ENCODE measurements at regions not wholly inside any gene's neighbourhood (a gene's known extent, or its start where the extent isn't known, plus 50 kb on each side); places are given as distances from the start of the nearest gene placed in this dataset.

- DNase-seq = no peak
These were observed 383.7 kb upstream of the SLC14A2 start for GRCh38 chr18:45231617-45232016.

- no peak for DNase-seq
These were observed 383.2 kb upstream of the SLC14A2 start for GRCh38 chr18:45232061-45232460.

DNA sequence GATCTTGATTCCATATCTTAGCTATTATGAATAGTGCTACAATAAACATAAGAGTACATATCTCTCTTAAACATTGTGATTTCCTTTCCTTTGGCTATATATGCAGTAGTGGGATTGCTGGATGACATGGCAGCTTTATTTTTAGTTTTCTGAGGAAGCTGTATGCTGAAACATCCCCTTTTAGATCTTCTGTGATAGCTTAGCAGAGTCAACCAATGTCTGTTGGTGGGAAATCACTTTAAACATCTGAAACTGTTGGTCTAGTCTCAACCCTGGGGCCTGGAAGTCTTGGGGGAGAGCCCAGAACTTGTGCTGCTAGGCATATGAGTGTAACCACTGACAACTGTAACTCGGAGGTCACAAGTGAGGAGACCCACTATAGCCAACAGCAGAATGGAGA lies 378.6 kb upstream of the SLC14A2 start:
- no peak for DNase-seq

GRCh38 chr18:45237343-45238098 lies 377.8 kb upstream of the SLC14A2 start:
- DNase-seq = no peak

GRCh38 chr18:45241271-45241670 lies 374.0 kb upstream of the SLC14A2 start:
- DNase-seq = no peak

- no peak for DNase-seq
These were observed 373.2 kb upstream of the SLC14A2 start for GRCh38 chr18:45241982-45242565.

DNA sequence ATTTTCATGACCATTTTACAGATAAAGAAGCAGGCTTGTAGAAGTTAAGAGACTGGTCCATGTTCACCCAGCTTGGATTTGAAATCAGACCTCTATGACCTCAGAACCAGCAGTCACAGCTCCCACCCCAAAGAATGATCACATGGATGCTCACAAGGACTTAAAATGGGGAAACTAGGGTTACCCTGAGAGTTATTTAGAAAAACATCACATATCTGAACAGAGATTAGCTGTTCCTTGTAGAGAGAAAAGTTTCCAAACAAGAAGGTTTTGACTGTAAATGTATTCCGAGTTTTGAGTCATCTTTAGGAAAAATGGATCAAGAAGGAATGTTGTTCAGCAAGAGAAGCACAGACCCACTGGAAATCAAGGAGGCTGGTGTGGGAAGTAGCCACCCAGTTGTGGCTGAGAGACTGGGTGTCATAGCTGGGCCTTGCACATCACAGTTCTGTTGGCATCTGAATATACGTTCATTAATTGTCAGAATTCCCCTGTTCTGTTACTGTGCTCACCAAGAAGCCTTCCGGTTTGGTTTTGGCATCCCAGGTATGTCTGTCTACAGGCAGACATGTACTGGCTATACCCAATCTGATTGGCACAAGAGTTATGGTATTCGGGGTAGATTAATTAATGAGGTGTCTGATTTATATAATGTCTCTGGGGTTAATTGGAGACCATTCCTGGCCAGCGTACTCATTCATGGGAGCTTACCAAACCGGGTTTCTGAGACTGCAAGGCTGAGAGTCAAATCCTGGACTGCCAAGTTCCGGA lies 371.8 kb upstream of the SLC14A2 start:
- no peak for DNase-seq

- no peak for DNase-seq
These were observed 370.2 kb upstream of the SLC14A2 start for GRCh38 chr18:45245091-45245511.

GRCh38 chr18:45248240-45248903 lies 366.9 kb upstream of the SLC14A2 start:
- DNase-seq = no peak

DNA sequence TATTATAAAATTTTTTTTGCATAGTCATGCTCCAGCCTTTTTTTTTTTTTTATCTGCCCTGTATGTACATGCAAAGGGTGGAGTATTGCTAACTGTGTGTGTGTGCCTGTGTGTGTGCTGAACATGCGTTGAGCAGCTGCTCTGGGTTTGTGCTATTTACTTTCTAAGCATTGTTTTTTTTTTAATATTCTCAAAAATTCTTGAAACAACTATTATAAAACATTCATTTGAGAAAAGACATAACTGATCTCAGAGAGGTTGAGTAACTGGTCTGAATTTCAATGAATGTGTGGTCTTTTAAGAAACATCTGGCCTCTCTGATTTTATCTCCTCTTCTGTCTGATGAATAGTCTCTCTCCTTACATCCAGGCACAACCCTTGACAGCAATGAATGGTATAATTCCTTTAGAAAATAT lies 366.0 kb upstream of the SLC14A2 start:
- no peak for DNase-seq

DNA sequence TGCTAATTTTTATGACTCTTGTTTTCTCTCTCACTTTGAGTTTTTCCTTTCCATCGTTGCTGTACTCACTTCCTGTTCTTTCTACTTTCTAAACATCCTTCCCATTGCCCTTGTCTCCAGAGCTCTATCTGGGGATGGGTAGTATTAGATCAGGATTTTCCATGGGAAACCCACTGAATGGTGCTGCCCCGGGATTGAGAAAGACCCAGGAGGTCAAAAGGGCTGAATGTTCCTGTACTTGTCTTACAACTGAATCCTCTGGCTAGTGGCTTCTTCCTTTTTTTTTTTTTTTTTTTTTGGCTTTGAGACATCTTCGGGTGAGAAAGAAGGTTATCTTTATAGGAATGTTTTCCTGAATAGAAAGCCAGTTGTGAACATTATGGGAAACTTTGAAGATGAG lies 364.8 kb upstream of the SLC14A2 start:
- DNase-seq = no peak

DNA sequence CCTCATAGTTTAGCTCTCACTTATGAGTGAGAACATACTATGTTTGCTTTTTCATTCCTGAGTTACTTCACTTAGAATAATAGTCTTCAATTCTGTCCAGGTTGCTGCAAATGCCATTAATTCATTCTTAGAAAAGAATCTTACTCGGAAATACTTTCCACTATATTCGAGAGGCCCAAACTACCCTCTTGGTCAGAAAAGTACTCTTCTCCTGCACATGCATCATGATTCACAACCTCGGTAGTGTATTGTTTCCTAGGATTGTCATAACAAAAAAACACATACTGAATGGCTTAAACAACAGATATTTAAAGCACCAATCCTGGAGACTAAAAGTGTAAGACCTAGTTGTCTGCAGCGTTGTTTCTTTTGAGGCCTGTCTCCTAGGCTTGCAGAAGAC lies 364.0 kb upstream of the SLC14A2 start:
- no peak for DNase-seq

GRCh38 chr18:45252474-45252873 lies 362.8 kb upstream of the SLC14A2 start:
- DNase-seq = no peak

DNA sequence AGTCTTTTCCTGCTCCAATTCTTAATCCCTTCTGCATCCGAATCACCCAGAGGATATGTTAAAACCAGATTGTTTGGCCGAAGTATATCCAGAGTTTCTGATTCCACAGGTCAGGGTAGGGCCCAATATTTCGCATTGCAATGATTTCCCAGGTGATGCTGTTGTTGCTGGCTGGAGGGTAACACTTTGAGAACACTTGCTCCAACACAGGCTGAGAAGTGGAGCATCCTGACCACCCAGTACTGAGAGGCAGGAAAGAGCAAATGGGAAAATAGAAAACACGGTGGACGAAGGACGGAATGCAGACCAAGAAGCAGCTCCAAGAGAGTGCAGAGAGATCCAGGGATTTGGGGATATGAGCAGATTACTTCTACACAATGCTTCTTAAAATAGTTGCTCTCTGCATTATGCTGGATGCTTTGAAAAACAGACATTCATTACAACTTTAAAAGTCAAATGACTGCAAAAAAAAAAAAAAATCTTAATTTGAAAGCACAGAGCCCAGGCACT lies 362.2 kb upstream of the SLC14A2 start:
- DNase-seq = no peak

- no peak for DNase-seq
These were observed 361.1 kb upstream of the SLC14A2 start for GRCh38 chr18:45253973-45254708.

GRCh38 chr18:45254709-45255082 lies 360.6 kb upstream of the SLC14A2 start:
- DNase-seq = no peak

GRCh38 chr18:45255197-45255890 lies 359.9 kb upstream of the SLC14A2 start:
- no peak for DNase-seq

DNA sequence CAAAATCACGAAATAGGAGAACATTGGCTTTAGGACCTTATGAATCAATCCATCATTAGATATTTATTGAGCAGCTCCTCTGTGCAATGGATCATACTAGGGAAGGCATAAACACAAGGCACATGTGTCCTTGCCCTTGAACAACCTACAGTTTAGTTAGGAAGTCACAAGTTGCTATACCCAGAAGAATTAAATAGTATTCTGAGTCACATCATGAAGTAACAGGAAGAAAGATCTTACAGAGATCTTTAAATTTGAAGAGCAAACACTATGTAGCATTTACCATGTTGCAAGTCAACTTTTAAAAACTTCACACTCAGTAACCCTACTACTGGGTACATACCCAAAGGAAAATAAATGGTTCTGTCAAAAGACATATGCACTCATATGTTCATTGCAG lies 355.2 kb upstream of the SLC14A2 start:
- DNase-seq = no peak

DNA sequence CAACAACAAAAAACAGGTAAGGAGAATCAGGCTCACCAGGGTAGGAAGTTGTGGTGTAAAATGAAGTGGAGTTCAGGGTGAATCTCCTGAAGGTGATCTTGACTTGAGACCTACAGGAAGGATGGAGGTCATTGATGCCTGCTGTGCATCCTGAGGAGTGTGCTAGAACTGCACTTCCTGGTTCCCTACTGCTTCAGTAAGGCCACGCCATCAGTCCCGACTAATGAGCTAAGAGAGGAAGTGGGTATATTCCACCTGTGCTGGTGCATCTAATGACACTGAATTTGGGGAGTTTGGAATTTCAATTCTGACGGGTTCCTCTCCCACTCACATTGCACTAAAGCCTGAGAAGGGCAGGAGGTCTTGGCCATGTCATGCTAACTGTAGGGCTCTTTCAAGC lies 349.3 kb upstream of the SLC14A2 start:
- DNase-seq = no peak

DNA sequence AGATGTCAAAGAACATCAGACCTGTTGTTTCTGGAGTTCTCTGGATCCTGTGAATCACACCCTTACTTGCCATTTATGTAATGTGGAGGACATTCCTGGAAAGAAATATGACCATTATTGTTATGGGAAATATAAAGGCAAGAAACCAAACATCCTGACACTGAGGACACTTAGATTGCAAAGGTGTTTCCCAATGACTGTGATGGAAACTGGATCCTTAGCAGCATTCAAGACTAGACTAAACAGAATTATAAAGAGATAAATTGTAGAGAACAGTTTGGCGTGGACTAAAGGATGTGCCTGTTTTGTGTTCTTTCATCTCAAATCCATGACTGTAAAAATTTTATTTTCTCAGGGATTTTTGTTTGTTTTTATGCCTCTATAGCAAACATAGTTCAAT lies 347.7 kb upstream of the SLC14A2 start:
- no peak for DNase-seq

- no peak for DNase-seq
These were observed 346.7 kb upstream of the SLC14A2 start for GRCh38 chr18:45268583-45268982.

- DNase-seq = no peak
These were observed 344.9 kb upstream of the SLC14A2 start for GRCh38 chr18:45270289-45270771.
